ENCODE measurements at regions not wholly inside any gene's neighbourhood (a gene's known extent, or its start where the extent isn't known, plus 50 kb on each side); places are given as distances from the start of the nearest gene placed in this dataset.

- H3K36me3 ChIP-seq (ENCODE audit: control insufficient read depth, insufficient read depth, low read length), result no peaks in the 10 kb centered on the region
- no peak for TF ChIP-seq CTCF (IDR thresholded peaks at IDR 0.05; ENCODE audit: insufficient read depth, low read length, poor library complexity, severe bottlenecking)
- H3K4me3 ChIP-seq (replicated peaks; ENCODE audit: low read depth, low read length), result no peak overlapping the region
- H3K27me3 ChIP-seq (replicated peaks; ENCODE audit: control insufficient read depth, insufficient read depth, low read length), result no peaks in the 10 kb centered on the region
- no peak for DNase-seq (ENCODE audit: extremely low read depth, insufficient read length)
Observed at GRCh38 chr22:47267513-47268282, 505.2 kb downstream of the TBC1D22A start.

- no peak for DNase-seq (ENCODE audit: extremely low read depth, insufficient read length)
- H3K4me3 ChIP-seq (replicated peaks; ENCODE audit: low read depth, low read length), result no peak overlapping the region
- H3K36me3 ChIP-seq (ENCODE audit: control insufficient read depth, insufficient read depth, low read length), result no peaks in the 10 kb centered on the region
- H3K27me3 ChIP-seq (replicated peaks; ENCODE audit: control insufficient read depth, insufficient read depth, low read length), result no peaks in the 10 kb centered on the region
- no peak for TF ChIP-seq CTCF (IDR thresholded peaks at IDR 0.05; ENCODE audit: insufficient read depth, low read length, poor library complexity, severe bottlenecking)
Observed at GRCh38 chr22:47266329-47266728, 503.9 kb downstream of the TBC1D22A start.

GRCh38 chr22:47260551-47260950 is 498.1 kb downstream of the TBC1D22A start:
- TF ChIP-seq CTCF (IDR thresholded peaks at IDR 0.05; ENCODE audit: insufficient read depth, low read length, poor library complexity, severe bottlenecking), result no peak
- Histone ChIP-seq H3K36me3 (ENCODE audit: control insufficient read depth, insufficient read depth, low read length) (no peaks in the 10 kb centered on the region), H3K27me3 (replicated peaks; ENCODE audit: control insufficient read depth, insufficient read depth, low read length) (no peaks in the 10 kb centered on the region), H3K4me3 (replicated peaks; ENCODE audit: low read depth, low read length) (no peak overlapping the region)
- DNase-seq (ENCODE audit: extremely low read depth, insufficient read length), result no peak

- Histone ChIP-seq H3K4me3 (replicated peaks; ENCODE audit: low read depth, low read length) (no peak overlapping the region), H3K27me3 (replicated peaks; ENCODE audit: control insufficient read depth, insufficient read depth, low read length) (no peaks in the 10 kb centered on the region), H3K36me3 (ENCODE audit: control insufficient read depth, insufficient read depth, low read length) (no peaks in the 10 kb centered on the region)
- DNase-seq (ENCODE audit: extremely low read depth, insufficient read length), result no peak
- TF ChIP-seq CTCF (IDR thresholded peaks at IDR 0.05; ENCODE audit: insufficient read depth, low read length, poor library complexity, severe bottlenecking), result no peak
Observed at GRCh38 chr22:47259990-47260389, 497.5 kb downstream of the TBC1D22A start.

GRCh38 chr22:47259049-47259448 is 496.6 kb downstream of the TBC1D22A start:
- no peak for TF ChIP-seq CTCF (IDR thresholded peaks at IDR 0.05; ENCODE audit: insufficient read depth, low read length, poor library complexity, severe bottlenecking)

More at GRCh38 chr22:47259049-47259448, 496.6 kb downstream of the TBC1D22A start:
- no peaks in the 10 kb centered on the region for H3K36me3 ChIP-seq (ENCODE audit: control insufficient read depth, insufficient read depth, low read length)
- no peaks in the 10 kb centered on the region for H3K27me3 ChIP-seq (replicated peaks; ENCODE audit: control insufficient read depth, insufficient read depth, low read length)
- H3K4me3 ChIP-seq (replicated peaks; ENCODE audit: low read depth, low read length), result no peak overlapping the region
- no peak for DNase-seq (ENCODE audit: extremely low read depth, insufficient read length)
